ENCODE measurements at regions not wholly inside any gene's neighbourhood (a gene's known extent, or its start where the extent isn't known, plus 50 kb on each side); places are given as distances from the start of the nearest gene placed in this dataset.

- TF ChIP-seq CTCF (IDR thresholded peaks at IDR 0.05) (no peak), EZH2 (IDR thresholded peaks at IDR 0.05) (no peak)
These were observed 525.9 kb upstream of the ZNF608 start for GRCh38 chr5:125272357-125272756.
